GM19025 (cell line): ENCODE measurements at regions not wholly inside any gene's neighbourhood (a gene's known extent, or its start where the extent isn't known, plus 50 kb on each side); places are given as distances from the start of the nearest gene placed in this dataset.
"Not testable (repeated sequence)": the region's sequence is repeated elsewhere in the genome, so short reads cannot be mapped to it uniquely, and the experiment has no call there.

Experiments
- ATAC-seq: cut with Tn5 transposase; IDR thresholded peaks from one replicate; pipeline ENCODE4 v1.9.1; 2021; ENCODE audit warnings: mild to moderate bottlenecking, low read depth, moderate library complexity; ENCODE audit not compliant: unreplicated experiment

DNA sequence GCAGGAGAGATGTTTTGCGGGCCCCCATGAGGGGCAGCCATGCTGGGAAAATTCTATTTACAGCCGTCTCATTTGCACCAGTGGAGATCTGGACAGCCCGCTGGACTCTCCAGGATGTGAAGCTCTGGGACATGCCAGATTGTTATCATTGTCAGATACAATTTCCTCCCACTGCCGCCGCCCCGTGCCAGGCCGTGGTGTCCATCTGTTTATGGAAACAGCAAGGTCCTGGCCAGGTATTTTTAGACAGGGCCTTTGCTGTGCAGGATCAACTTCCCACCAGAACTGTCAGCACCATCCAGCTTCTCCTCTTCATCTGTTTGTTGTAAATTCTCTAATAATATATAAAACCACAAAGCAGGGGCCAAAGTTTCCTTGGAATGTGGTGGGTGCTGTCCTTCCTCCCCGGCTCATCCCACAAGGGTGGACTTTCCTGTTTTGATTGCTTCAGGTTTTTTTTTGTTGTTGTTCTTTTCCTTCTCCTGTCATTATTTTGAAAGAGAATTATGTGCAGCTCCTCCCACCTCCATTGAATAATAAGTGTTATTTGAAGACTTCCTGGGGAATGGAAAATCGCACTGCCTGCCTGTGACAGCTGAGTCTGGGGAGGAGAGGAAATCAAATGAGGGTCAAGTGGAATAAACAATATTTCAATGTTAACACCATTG lies 398.1 kb downstream of the TNS1 start:
- ATAC-seq: no peak

DNA sequence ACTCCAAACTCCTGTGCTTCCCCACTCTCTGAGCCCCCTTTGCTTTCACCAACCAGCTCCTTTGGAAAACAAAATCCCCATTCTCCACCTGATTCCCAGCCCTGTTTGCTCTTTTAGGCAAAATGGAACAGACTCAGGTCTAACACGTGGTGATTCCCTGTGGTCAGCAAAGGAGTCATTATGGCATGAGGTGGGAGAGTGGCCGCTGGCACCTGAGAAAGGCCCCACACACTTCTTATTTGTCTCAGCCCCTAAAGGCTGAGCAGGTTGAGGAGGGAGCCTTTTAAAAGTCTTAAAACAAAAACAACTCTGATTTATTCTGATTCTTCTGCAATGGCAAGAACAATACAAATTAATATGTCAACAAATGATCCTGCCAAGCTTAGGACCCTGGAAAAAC lies 401.2 kb downstream of the TNS1 start:
- ATAC-seq: no peak

DNA sequence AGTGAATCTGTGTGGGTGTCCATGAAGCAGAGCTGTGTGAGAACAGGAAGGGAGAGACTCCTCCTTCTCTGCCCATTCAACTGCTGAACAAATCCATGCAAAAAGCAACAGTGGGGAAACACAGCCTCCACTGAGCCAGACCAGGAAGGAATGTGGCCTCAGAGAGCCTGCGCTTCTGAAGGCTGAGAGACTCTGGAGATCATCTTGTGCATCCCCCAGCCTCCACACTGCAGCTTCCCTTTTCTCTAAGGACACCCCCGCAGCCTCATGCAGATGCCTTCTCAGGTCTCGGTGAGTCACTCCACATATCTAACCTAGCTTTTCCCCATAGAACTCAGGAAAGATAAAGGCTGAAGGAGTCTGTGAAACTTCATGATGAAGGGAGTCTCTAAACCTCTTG lies 402.9 kb downstream of the TNS1 start:
- ATAC-seq: no peak

DNA sequence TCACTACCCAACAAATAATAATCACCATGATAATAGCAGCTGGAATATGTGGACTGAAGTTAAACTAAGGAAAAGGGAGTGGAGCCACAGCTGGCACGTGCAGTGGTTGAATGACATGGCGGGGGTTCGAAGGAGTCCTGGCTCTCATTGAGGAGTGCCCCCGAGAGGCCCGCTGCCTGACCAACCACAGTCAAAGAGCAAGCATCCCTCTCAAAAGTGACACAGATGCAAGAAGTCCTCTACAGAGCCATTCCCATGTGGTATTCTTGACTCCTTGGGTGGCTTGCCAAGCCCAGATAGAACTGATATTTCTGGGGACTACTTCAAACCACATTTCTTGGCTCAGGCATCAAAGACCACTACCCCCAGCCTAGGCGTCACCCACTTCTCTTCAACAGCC lies 405.1 kb downstream of the TNS1 start:
- ATAC-seq: no peak

DNA sequence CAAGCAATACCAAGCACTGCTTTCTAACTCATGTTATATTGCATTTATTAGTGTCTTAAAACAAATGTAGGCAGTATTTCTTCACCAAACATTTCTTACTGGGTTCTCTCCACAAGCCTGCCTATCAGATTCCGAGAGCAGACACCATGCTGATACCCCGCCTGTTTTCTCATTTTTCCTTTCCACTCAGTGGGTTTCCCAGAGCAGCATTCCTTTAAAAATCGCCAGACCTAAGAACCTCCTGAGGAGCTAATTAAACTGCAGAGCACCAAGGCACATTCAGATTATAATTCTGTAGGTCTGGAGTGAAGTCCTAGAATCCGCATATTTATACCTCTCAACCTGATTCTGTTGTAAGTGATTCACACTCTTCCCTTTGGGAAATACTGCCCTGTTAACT lies 405.6 kb downstream of the TNS1 start:
- ATAC-seq: no peak

DNA sequence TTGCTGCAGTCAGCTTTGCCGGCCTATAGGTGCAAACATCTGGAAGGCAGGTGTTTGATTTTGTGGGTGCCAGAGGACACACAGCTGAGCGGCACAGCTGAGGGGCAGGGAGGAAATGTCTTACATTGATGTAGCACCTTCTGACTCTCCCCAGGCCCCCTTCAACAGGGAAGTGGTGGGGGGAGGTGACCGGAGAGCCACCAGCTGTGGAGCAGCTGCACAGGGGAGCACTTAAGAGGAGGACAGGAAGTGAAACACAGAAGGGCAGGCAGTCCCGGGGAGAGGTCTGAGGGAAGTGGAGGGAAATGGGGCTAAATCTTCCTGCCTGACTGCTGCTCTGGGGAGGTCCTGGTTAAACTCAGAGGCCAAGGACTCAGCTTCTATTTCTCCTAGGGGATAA lies 409.1 kb downstream of the TNS1 start:
- no peak for ATAC-seq

DNA sequence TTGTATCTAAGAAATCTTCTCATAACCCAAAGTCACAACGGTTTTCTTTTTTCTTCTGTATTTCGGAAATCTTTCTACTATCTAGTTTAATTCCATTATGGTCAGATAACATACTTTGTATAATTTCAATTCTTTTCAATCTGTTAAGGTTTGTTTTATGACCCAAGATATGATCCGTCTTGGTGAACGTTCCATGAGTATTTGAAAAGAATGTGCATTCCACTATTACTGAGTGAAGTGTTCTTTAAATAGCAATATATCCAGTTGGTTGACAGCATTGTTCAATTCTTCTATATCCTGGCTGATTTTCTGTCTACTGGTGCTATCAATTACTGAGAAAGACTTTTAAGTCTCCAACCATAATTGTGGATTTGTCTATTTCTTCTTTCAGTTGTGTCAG lies 414.5 kb downstream of the TNS1 start:
- ATAC-seq: no peak

DNA sequence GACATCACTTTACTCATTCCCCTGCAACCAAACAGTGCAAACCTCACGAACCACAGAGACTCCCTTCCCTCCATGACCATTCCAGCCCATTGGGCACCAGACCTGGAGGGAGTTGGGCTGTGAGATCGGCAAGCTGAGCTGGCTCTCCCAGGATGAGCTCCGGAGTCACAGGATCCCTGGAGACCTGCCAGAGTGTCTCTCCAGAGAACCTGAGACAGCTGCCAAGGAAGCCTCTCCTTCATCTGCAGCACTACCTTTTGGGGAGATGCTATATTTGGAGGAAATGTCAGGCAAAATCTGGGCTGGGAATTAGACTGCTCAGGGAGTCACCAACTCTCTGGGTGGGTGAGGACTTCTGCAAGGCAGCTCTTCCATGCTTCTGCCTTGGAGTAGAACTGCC lies 417.4 kb downstream of the TNS1 start:
- ATAC-seq: no peak

DNA sequence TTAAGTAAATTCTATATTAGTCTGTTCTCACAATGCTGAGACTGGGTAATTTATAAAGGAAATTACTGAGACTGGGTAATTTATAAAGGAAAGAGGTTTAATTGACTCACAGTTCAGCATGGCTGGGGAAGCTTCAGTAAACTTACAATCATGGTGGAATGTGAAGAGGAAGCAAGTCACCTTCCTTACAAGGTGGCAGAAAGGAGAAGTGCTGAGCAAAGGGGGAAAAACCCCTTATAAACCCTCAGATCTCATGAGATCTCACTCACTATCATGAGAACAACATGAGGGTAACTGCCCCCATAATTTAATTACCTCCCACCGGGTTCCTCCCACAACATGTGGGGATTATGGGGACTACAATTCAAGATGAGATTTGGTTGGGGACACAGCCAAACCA lies 422.4 kb downstream of the TNS1 start:
- not testable (repeated sequence) for ATAC-seq

DNA sequence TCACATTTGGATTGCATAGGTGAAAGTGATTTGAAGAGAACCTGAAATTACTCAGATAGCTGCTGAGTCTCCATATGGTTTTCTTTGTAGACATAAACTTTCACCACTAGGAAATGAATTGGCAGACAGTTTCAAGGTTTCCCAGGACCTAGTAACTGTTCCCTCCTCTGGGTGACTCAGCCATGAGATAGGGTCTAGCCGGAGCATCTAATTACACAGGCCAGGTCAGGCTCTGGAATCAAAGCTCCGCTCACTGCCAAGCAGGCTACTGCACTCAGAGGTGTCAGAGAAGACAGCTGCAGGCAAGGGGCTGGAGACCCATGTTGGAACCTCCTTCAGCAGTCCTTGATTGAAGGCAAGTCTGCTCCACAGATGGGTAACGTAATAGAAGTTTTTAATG lies 429.2 kb downstream of the TNS1 start:
- ATAC-seq: no peak

DNA sequence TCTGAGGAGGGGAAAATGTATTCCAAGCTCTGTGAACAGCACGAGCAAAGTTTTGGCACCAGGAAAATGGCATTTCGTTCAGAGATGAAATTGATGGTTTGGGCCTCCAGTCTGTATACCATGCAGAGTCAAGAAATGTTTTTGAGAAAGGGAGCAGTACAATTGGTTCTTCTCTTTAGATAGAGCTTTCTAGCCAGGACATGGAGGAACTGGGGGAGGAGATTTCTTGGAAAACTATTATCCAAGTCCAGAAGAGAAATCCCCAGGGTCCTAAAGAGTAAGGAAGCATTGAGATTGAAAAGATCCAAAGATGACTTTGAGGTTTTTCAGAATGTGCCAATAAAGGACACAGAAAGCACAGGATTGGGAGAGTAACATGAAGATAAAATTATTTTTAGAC lies 432.4 kb downstream of the TNS1 start:
- no peak for ATAC-seq

DNA sequence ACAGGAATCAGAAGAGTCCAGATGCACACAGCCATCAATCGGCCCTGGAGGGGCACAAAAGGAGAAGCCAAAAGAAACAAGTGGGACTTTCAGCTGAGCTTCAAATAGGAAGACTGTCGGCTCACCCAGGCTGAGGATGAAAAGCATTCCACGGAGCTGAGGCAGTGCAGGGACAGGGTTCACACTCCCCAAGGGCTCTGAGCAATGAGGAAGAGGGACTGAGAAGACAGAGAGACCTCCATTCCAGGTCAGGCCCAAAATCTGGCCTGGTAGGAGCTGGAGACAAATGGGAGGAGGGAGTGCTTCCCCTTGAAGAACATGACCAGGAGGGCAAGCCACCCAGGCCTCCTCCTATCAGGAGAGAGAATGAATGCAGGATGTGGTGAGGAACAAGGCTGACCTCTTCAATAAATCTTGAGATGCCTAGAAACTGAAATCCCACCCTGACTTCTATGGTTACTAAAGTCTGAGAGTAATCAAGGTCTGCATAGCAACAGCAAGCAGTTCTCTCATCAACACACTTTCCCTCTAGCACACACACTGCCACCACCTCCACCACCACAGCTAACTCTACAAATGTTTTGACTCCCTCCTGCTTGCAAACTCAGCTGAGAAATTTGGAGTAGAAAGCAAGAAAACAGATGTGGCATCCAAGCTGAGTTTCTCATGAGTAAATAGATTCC lies 434.4 kb downstream of the TNS1 start:
- no peak for ATAC-seq

DNA sequence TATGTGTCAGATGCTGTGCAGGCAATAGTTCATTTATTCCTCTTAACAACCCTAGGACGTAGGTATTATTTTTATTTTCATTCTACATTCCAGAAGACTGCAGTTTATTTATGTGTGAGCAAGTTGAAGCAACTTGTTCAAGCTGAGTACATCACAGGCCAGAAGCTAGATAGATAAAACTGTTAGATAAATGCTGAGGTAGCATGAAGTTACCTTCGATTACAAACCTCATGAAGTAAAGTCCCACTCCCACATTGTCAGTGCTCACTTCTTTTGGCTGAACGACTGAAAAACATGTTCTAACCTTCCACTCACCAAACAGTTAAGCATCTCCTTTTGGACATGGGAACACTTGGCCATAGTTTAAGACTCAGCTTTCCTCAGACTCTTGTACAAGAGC lies 439.2 kb downstream of the TNS1 start:
- no peak for ATAC-seq

DNA sequence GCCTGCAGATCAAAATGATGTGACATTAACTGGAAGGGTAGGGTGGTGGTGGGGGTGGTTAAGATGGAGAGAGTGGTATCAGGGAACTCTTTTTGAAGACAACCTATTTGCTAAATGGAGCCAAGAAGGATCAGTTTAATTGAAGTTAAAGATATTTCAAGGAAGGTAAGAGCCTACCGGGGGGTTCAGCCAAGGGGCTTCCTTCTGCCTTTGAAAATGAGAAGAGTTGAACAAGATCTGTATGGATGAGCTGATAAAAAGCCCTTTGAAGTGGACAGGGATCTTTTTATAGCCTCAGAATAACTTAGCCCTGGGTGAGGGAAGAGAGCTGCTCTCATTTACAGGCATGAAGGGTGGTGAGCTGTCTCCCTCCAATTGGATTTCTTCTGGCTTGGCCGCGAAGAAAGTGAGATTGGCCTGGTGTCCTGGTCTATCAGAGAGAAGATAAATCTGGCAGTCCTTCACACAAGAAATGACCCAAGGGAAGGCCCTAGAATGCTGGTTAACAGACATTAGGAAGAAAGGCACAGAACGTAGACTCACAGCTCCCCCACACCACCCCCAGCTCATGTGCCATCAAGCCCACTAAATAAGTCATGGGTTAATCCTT lies 439.8 kb downstream of the TNS1 start:
- ATAC-seq: no peak

DNA sequence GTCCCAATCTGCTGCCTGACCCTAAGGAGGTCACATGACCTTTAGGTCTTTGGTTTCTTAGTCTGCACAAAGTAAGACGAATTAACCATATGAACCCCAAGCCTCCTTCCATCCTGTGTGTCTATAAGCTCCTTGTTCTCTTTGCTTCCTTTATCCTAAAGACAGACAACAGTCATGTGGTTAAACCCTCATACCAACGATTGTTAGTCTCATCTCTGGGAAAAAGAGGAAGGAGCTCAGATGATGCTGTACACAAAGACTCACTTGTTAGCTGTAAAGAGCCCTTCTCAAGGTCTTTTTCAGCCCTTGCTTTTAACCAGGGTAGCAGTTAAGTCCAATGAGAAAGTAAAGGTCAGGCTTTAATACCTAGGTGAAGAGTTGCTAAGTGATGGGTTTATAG lies 443.7 kb downstream of the TNS1 start:
- no peak for ATAC-seq

DNA sequence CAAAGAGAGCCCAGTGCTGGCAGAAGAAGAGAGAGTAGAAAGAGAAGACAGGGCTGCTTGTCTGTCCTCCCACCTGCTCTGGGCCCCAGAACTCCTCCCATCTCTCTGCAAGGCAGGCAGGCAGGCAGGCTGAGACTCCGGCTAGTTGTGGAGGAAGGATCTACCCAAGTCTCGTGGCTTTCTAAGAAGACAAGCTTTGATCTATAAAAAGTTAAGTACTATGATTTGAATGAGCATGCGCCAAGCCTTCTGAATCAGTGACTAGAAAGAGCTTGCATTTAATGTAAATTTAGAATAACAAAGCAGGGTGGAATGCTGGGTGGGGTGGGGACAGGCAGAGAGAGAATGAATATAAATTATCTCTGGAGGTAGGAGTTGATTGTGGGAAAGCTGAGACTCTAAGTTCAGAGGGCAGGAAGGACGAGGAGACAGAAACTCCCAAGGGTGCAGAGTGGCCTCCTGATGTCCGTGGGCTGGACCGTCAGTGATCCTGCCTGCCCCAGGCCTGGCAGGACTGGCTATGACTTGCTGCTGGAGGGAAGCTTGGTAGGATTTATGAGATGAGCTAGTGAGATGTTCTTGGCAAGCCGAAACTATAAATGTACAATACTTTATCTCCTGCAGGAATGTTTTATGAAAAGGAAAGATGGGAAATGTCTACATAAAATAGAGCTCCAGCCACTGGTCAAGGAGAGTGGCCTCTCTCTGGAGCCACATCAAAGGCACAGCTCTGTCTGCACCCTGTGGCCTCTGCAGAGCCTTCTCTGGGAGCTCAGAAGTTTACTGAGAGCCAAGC lies 447.5 kb downstream of the TNS1 start:
- ATAC-seq: no peak

DNA sequence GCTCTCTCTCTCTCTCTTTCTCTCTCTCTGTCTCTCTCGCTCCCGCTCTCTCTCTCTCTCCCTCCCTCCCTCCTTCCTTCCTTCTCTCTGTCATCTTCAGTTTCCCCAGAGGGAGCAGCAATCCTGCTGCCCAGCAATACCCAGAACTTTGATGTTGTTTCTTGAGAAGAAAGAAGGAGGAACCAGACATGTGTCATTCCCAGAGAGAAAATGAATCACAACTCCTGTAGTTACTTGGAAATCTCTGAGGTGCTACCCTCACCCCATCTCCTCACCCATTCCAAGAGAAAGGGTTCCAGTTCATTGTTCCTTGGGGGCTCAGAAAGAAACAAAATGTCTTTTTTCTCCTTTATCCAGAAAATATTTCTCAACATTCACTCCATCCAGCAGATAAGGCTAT lies 449.1 kb downstream of the TNS1 start:
- ATAC-seq: no peak

DNA sequence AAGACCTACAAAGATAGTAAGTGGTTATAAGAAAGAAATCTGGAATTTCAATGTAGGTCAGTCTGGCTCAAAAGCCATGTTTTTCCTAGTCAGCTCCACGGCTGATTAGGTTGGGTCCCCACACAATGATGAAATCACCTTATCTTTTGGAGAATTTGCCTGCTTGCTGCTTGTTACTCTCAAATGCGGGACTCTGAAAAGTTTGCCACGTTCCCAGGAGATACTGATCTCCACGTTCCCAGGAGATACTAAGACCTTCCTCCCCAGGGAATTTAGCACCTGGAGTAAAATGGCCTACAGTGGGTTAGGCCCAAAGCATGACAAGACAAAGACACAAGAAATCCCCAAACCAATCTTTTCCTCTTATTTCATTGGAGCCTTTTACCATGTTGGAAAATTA lies 449.6 kb downstream of the TNS1 start:
- no peak for ATAC-seq

DNA sequence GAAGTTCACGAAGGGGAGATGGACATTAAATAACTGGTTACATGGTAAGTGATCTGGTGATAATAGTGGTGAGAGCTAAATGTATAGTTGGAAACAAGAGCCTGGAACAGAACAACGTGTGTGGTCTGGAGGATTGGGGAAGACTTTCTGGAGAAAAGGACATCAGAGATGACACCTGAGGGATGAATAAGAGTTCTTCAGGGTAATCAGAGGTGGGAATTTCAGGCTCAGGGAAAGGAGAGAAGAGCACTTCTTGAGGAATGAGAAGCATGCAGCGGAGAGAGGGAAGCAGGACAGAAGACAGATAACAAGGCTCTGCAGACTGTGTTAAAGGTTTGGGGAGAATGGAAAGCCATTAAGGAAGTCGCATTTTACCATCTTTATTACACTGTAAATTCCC lies 450.7 kb downstream of the TNS1 start:
- ATAC-seq: no peak

DNA sequence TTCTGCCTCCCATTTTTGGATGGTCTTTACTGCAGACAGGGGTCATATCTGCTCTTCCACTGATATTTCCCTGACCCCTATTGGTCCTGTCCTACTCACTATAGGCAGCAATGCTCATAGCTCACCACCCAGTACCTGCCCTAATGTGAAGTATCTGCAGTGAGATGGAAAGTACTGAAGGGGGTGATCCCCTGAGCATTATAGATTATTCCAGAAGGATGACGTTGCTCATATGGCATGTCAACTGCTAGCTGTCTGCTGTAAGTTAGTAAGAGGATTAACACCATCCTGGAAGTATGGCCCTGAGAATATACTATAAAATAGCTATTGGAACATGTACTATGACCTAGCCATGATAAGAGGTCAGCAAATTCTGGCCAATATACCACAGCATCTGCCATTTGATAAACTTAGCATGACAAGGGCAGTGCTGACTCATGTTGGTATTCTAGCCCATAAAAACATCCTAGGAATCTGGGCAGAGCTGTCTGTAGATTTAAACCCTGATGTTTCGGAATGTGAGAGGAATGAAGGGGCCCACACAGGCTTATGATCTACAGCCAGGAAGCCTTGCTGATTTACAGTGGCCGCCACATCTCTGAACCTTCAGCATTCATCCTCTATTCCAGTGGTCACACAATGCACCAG lies 451.4 kb downstream of the TNS1 start:
- no peak for ATAC-seq

DNA sequence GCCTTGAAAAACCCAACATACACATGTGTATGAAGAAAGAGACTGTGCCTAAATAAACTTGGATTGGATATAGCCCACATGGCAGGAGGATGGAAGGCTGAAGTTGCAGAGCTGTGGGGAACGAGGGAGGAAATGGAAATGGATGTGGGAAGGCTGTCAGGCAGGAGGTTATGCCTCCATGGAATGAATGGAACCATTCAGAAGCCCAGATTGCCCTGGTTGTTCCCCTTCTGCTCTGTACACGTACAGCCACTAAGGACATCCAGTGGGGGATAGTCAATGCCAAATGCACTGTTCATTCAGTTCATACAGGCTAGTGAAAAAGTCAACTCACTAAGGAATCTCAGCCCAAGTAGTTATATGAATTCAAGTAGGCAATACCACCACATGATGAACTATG lies 463.7 kb downstream of the TNS1 start:
- no peak for ATAC-seq
